Esophagus muscularis mucosa (tissue), 4 donors: ENCODE measurements at regions not wholly inside any gene's neighbourhood (a gene's known extent, or its start where the extent isn't known, plus 50 kb on each side); places are given as distances from the start of the nearest gene placed in this dataset.

Experiments
- DNase-seq: peaks from one replicate; pipeline ENCODE4 v3.0.0-alpha.2; 2017; ENCODE audit errors: extremely low spot score
- H3K27ac ChIP-seq, 4 donors: fragments of 200-600 bp; sonication (generic); replicated peaks in 1 of 4; 1 replicate in 3 of 4; 2 replicates in 1 of 4; pipeline ENCODE4 v1.5.1; 2016 to 2019; ENCODE audit warnings: mild to moderate bottlenecking in 1 of 4
- H3K27me3 ChIP-seq, 4 donors: fragments of 200-600 bp; sonication (generic); one replicate each; pipeline versions ENCODE4 v1.5.1 to v1.6.0; 2016 to 2019
- H3K36me3 ChIP-seq, 4 donors: fragments of 200-600 bp; sonication (generic); one replicate each; pipeline ENCODE4 v1.5.1; 2016 to 2019
- H3K4me1 ChIP-seq, 4 donors: fragments of 200-600 bp; sonication (generic); one replicate each; pipeline ENCODE4 v1.5.1; 2016 to 2019
- H3K4me3 ChIP-seq, 4 donors: fragments of 200-600 bp; sonication (generic); 1 replicate in 2 of 4; 2 replicates in 2 of 4; pipeline ENCODE4 v1.5.1; 2016 to 2019; ENCODE audit warnings: mild to moderate bottlenecking in 4 of 4, moderate library complexity in 1 of 4
- H3K9me3 ChIP-seq, 4 donors: fragments of 200-600 bp; sonication (generic); 1 replicate in 3 of 4; 2 replicates in 1 of 4; pipeline ENCODE4 v1.5.1; 2016 to 2019
- EP300 ChIP-seq: sonication (generic); formaldehyde crosslinking; IDR thresholded peaks from one replicate; pipeline ENCODE4 v1.6.1; 2017; ENCODE audit warnings: antibody characterized with exemption
- POLR2A ChIP-seq: fragments of 450-650 bp; IDR thresholded peaks from one replicate; pipeline ENCODE4 v1.6.1; 2017; ENCODE audit warnings: antibody characterized with exemption, moderate library complexity, mild to moderate bottlenecking, low read depth
- POLR2AphosphoS5 ChIP-seq, 2 donors: sonication (generic); formaldehyde crosslinking; IDR thresholded peaks; one replicate each; pipeline ENCODE4 v1.6.1; 2017; ENCODE audit warnings: antibody characterized with exemption in 2 of 2
- WGBS: methylation state at CpG from one replicate; pipeline ENCODE4 v1.1.5; 2018; 5-methylcytosine and 5-hydroxymethylcytosine counted together
- intact Hi-C: fragments of 100-400 bp; cut with DNase I; formaldehyde crosslinking; loops from one replicate; pipeline ENCODE4 v1.15.1; 2023
- TF ChIP-seq, protein P1 (sequence below), 3 experiments: fragments of 200-600 bp in 2 of 3; fragments of 450-650 bp in 1 of 3; sonication (generic) in 2 of 3; IDR thresholded peaks; one replicate each; pipeline ENCODE4 v1.5.1; 2017 to 2019; ENCODE audit warnings: antibody characterized with exemption in 3 of 3, mild to moderate bottlenecking in 2 of 3, moderate library complexity in 1 of 3

DNA sequence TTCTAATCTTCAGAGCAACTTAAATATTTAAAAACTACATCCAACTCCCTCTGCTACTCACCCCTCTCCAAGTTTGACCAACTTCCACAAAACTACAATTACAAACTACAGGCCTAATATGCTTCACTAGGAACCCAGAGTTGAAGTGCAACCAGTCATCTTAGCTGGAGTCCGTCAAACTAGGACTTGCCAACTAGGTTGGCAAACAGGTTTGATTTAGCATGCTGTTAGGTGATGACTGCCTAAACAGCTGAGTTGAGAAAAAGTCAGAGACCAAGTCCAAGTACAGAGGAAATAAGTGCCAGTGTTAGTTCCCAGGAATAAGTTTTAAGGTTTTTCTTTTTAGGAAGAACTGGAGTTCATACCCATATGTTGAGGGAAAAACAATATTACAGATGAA lies 1109.0 kb downstream of the TUSC7 start:
- 68% methylated on average over 1 of the region's 1 CpG for WGBS
- Histone ChIP-seq H3K9me3 (no peaks in the 10 kb centered on the region), H3K27me3 (no peaks in the 10 kb centered on the region), H3K4me1 (no peaks in the 10 kb centered on the region), H3K36me3 (no peaks in the 10 kb centered on the region), H3K4me3 (no peak overlapping the region), H3K27ac (no peak overlapping the region)
- TF ChIP-seq POLR2A, result no peak
- TF ChIP-seq EP300, result no peak
- no peak for TF ChIP-seq POLR2AphosphoS5 (IDR thresholded peaks at IDR 0.05)
- TF ChIP-seq, protein P1, sequence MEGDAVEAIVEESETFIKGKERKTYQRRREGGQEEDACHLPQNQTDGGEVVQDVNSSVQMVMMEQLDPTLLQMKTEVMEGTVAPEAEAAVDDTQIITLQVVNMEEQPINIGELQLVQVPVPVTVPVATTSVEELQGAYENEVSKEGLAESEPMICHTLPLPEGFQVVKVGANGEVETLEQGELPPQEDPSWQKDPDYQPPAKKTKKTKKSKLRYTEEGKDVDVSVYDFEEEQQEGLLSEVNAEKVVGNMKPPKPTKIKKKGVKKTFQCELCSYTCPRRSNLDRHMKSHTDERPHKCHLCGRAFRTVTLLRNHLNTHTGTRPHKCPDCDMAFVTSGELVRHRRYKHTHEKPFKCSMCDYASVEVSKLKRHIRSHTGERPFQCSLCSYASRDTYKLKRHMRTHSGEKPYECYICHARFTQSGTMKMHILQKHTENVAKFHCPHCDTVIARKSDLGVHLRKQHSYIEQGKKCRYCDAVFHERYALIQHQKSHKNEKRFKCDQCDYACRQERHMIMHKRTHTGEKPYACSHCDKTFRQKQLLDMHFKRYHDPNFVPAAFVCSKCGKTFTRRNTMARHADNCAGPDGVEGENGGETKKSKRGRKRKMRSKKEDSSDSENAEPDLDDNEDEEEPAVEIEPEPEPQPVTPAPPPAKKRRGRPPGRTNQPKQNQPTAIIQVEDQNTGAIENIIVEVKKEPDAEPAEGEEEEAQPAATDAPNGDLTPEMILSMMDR (IDR thresholded peaks at IDR 0.05), result no peak
- intact Hi-C loops, result no loop called here
- DNase-seq, result no peak

DNA sequence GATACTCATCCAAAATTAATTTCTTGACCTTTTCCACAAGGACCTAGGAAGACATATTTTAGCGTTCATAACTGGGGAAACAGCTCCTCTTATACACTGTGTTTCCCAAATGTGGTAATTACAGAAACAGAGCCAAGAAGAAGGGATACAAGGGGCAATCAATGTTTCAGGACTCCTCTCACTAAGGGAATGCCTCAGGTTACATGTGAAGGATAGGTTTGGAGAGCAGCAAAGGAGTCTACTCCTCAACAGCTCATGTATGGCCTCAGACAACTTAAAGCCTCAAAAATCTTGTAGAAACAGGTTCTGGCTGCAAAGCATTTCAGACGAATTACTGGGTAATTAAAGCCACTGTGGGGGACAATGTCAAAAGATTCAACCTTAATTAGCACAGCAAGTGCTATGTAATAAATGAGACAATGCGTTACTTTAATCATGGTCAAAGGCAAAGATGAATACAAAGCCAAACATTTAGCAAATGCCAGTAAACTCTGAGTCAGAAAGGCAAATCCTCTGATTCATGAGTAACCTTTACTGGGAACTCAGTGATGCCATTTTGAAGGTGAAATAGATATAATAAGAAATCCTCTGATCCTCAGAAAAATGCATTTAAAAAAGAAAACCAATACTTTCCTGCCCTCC lies 1111.2 kb downstream of the TUSC7 start:
- Histone ChIP-seq H3K27ac (no peak overlapping the region), H3K4me3 (no peak overlapping the region), H3K36me3 (no peaks in the 10 kb centered on the region), H3K9me3 (no peaks in the 10 kb centered on the region), H3K27me3 (no peaks in the 10 kb centered on the region), H3K4me1 (no peaks in the 10 kb centered on the region)
- WGBS, result 73% methylated on average over 3 of the region's 3 CpGs
- intact Hi-C loops, result no loop called here
- DNase-seq, result no peak
- TF ChIP-seq POLR2AphosphoS5 (IDR thresholded peaks at IDR 0.05) (no peak), EP300 (no peak), POLR2A (no peak)
- TF ChIP-seq, protein P1 (IDR thresholded peaks at IDR 0.05), result no peak

DNA sequence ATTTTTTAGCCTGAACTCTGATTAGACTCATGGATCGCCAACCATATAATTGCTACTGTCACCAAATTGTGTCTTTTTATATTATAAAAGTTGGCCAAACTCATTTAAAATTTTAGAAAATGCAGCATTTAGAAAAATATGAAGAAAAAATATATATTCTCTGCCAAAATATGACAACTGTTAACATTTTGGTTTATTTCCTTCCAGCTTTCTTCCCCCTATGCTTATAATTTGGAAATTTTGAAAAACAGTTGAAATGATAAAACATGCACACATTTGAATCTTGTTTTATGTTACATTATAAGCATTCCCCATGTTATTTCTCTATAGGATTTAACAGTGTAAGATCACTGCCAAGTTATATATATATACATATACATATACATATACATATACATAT lies 1112.8 kb downstream of the TUSC7 start:
- no peak overlapping the region for H3K4me3 ChIP-seq
- intact Hi-C loops, result no loop called here
- no peaks in the 10 kb centered on the region for H3K4me1 ChIP-seq
- H3K9me3 ChIP-seq, result no peaks in the 10 kb centered on the region
- no peak overlapping the region for H3K27ac ChIP-seq
- no peaks in the 10 kb centered on the region for H3K27me3 ChIP-seq
- WGBS, result 93% methylated on average over 1 of the region's 1 CpG
- TF ChIP-seq, protein P1 (IDR thresholded peaks at IDR 0.05), result no peak
- TF ChIP-seq POLR2AphosphoS5 (IDR thresholded peaks at IDR 0.05) (no peak), POLR2A (no peak), EP300 (no peak)
- no peaks in the 10 kb centered on the region for H3K36me3 ChIP-seq
- no peak for DNase-seq

DNA sequence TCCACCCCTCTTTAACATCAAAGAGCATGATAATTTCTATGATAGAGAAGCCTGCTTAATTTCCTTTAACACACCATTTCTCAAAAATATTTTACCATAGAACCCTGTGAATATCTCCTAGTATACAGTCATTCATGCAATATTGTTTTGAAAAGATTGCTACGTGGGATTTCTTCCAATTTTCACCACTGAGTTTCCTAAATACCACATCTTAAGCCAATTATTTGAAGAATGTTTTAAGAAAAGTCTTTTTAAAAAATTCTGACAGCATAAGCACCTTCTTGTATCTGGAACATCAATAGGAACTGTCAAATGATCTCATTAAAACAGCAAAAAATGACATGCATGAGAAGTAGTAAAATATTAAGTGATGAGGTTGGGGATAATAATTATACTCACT lies 1126.7 kb downstream of the TUSC7 start:
- intact Hi-C loops, result no loop called here
- no peaks in the 10 kb centered on the region for H3K27me3 ChIP-seq
- H3K27ac ChIP-seq, result no peak overlapping the region
- no peak for DNase-seq
- H3K4me1 ChIP-seq, result no peaks in the 10 kb centered on the region
- WGBS, result 56% methylated on average over 1 of the region's 1 CpG
- TF ChIP-seq POLR2A (no peak), POLR2AphosphoS5 (IDR thresholded peaks at IDR 0.05) (no peak), EP300 (no peak)
- TF ChIP-seq, protein P1 (IDR thresholded peaks at IDR 0.05), result no peak
- H3K9me3 ChIP-seq, result no peaks in the 10 kb centered on the region
- H3K4me3 ChIP-seq, result no peak overlapping the region
- H3K36me3 ChIP-seq, result no peaks in the 10 kb centered on the region

DNA sequence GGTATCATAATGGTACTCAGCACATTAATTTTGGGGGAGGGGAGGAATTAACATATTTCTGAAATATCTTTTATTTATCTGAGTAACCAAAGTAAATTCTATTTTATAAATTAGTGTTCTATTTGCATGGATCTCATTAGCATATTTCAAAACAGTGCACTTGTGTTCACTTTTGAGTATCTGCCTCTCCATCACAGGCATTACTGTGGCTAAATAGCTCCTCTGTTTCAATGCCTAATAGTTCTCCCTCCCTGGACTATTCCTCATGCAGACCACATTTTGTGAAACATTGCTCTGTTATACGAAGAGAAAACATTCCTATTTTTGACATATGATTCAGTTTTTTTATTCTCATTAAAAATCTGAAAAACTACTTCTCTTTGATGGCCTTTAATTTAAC lies 1127.8 kb downstream of the TUSC7 start:
- intact Hi-C loops, result no loop called here
- Histone ChIP-seq H3K9me3 (no peaks in the 10 kb centered on the region), H3K36me3 (no peaks in the 10 kb centered on the region), H3K27me3 (no peaks in the 10 kb centered on the region), H3K27ac (no peak overlapping the region), H3K4me1 (no peaks in the 10 kb centered on the region), H3K4me3 (no peak overlapping the region)
- 61% methylated on average over 1 of the region's 1 CpG for WGBS
- TF ChIP-seq POLR2A (no peak), POLR2AphosphoS5 (IDR thresholded peaks at IDR 0.05) (no peak), EP300 (no peak)
- TF ChIP-seq, protein P1 (IDR thresholded peaks at IDR 0.05), result no peak
- DNase-seq, result no peak
